GM18520 (cell line): ENCODE measurements at regions not wholly inside any gene's neighbourhood (a gene's known extent, or its start where the extent isn't known, plus 50 kb on each side); places are given as distances from the start of the nearest gene placed in this dataset.
"Not testable (repeated sequence)": the region's sequence is repeated elsewhere in the genome, so short reads cannot be mapped to it uniquely, and the experiment has no call there.

ENCODE experiments used
- ATAC-seq: cut with Tn5 transposase; IDR thresholded peaks from one replicate; pipeline ENCODE4 v1.9.1; 2021; ENCODE audit not compliant: unreplicated experiment

DNA sequence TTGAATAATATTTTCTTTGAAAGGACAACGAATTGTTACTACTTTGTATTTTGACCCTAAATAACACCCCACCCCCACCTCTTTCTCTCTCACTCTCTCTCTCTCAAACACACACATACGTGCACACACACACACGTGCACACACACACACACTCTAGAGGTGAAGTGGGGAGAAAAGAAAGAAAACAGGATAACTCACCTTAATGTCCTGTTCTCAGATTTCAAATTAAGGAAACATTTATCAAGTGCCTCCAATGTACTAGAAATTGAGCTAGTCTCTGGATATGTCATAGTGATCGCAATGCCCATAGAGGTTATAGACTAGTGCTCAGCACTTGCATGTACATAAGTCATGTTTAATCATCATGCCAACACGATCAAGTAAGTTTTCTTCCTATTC, 1483.6 kb upstream of the SEL1L start:
- no peak for ATAC-seq

GRCh38 chr14:83019744-83020414, 1486.2 kb upstream of the SEL1L start:
- no peak for ATAC-seq

- ATAC-seq: no peak
Observed at GRCh38 chr14:83021323-83021722, 1487.7 kb upstream of the SEL1L start.

GRCh38 chr14:83023369-83023768, 1489.7 kb upstream of the SEL1L start:
- no peak for ATAC-seq

- no peak for ATAC-seq
Observed at GRCh38 chr14:83041224-83041623, 1507.6 kb upstream of the SEL1L start.

DNA sequence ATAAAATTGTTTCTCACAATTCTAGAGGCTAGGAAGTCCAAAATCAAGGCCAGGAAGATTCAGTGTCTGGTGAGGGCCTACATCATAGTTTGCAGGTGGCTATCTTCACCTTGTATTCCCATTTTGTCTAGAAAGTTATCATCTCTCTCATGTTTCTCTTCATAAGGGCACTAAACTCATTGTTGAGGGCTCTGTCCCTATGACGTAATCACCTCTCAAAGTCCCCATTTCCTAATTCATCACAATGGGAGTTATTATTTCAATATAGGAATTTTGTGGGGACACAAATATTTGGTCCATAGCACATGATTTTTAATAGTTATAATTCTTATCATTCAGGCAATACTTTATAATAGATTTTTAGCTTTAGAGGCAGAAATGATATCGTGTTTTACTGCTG, 1509.2 kb upstream of the SEL1L start:
- no peak for ATAC-seq

- ATAC-seq: no peak
Observed at GRCh38 chr14:83044001-83044400, 1510.3 kb upstream of the SEL1L start.

DNA sequence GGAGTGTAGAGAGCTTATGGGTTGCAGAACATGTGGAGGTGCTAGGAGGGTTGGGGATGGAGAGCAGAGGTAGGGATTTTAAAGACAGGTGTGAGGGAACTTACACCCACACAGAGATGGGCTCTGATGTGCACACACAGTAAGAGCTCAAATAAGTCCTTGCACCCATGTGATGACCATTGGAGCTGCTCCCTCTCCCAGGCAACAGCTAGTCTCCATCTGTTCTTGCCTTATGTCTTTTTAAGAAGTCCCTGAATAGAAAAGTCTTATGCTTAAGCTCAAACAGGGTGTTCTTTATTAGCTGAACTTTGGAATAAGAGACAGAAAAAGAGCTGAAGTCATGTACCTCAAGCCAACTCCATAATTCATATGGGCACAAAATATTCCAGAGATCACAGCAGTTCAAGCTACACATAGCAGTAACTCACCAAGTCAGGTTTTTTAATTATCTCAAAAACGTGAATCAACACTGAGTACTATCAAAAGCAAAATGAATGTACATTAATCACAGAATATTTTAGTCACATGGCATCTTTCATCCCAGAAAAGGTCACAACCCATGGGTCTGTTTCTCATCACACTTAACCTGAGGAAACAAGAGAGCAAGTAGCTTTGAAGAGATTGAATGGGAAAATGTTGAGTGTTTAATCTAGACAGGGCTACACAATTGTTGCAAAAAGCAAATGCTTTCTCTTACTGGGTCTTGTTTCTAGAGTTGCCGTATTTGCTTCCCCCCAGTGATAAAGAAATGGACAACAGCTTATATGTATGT, 1513.6 kb upstream of the SEL1L start:
- no peak for ATAC-seq

GRCh38 chr14:83053022-83053710, 1519.5 kb upstream of the SEL1L start:
- ATAC-seq: no peak

- ATAC-seq: no peak
Observed at GRCh38 chr14:83058068-83058467, 1524.4 kb upstream of the SEL1L start.

DNA sequence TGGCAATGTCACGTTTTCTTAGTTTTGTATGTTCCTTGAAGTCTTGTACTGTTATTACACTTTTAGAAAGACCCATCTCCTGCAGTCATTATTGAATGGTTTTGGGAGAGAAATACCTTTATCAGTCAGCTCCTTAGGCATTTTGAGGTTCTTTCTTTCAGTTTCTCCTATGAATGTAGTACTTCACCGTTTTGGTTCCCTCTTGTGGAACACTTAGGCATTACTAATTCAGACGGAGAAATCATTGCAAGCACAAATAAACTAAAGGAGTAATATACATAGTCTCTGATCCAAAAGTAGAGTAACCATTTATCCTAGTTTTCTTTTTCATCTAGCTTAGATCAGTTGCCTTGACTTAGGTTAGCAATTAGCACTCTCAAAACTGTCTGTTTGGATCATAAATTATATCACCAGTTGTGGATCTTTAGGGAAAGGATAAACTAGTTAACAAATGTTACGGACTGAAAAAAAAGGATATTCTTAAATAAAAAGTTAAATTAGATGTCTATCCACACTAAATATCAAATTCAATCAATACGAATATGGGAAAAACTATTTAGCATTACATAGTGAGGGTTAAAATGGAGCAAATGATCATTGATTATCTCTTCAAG, 1538.3 kb upstream of the SEL1L start:
- no peak for ATAC-seq

- ATAC-seq: no peak
Observed at GRCh38 chr14:83085136-83085535, 1551.5 kb upstream of the SEL1L start.

DNA sequence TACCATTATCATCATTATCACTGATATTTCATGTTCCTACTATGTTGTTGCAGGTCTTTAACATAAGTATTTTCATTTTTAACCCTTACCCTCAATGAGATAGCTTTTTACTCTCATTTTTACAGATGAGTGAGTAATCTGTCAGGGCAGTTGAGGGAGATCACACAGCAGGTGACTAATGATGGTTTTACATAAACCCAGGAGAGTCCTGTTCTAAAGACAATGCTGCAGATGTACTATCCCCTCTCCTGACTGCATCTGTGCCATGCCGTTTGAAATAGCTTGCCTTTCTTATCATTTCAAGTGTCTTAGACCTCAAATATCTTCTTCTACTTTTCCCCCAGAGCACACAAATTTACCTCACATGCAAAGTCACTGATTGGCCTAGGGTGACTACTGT, 1552.1 kb upstream of the SEL1L start:
- no peak for ATAC-seq

DNA sequence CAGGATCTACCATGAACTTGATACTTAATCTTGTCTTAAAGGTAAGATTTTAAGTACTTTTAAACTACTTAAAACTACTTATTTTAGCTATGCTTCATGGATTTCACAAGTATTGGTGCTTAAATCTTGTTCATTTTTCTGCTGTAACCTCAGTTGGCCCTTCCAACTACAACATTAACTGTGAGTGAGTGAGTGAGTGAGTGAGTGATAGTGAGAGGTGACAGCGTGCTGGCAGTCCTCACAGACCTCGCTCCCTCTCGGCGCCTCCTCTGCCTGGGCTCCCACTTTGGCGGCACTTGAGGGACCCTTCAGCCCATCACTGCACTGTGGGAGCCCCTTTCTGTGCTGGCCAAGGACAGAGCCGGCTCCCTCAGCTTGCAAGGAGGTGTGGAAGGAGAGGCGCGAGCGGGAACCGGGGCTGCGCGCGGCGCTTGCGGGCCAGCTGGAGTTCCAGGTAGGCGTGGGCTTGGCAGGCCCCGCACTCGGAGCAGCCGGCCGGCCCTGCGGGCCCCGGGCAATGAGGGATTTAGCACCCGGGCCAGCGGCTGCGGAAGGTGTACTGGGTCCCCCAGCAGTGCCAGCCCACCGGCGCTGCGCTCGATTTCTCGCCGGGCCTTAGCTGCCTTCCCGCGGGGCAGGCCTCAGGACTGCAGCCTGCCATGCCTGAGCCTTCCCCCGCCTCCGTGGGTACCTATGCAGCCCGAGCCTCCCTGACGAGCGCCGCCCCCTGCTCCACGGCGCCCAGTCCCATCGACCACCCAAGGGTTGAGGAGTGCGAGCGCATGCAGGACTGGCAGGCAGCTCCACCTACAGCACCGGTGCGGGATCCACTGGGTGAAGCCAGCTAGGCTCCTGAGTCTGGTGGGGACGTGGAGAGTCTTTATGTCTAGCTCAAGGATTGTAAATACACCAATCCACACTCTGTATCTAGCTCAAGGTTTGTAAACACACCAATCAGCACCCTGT, 1558.6 kb upstream of the SEL1L start:
- ATAC-seq: not testable (repeated sequence)

GRCh38 chr14:83096092-83096491, 1562.4 kb upstream of the SEL1L start:
- no peak for ATAC-seq

GRCh38 chr14:83101846-83102245, 1568.2 kb upstream of the SEL1L start:
- no peak for ATAC-seq

- no peak for ATAC-seq
Observed at GRCh38 chr14:83118029-83118428, 1584.4 kb upstream of the SEL1L start.

GRCh38 chr14:83120187-83120586, 1586.5 kb upstream of the SEL1L start:
- no peak for ATAC-seq

DNA sequence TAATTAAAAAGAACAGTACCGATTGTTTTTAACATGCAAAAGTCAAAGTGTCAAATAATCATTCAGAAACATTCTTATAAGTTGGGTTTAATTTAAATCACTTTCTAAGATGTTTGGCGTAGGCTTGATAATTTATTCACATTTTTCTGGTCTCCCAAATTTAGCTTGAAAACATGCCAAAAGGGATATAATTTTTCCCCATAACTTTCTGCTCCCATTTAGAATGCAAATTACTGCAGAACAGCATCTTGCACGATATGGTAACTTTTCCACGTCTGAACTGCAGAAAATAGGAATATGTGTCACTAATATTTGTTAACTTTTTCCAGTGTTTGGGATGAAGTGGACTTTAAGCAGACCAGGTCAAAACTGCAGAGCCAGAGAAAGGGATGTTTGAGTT, 1592.4 kb upstream of the SEL1L start:
- ATAC-seq: no peak

- ATAC-seq: no peak
Observed at GRCh38 chr14:83128783-83129182, 1595.1 kb upstream of the SEL1L start.
